ENCODE measurements at regions not wholly inside any gene's neighbourhood (a gene's known extent, or its start where the extent isn't known, plus 50 kb on each side); places are given as distances from the start of the nearest gene placed in this dataset.

- TF ChIP-seq REST (IDR thresholded peaks at IDR 0.05) (no peak), EGR1 (IDR thresholded peaks at IDR 0.05; ENCODE audit: low read depth in 2 of 2) (no peak), TAF1 (conservative IDR thresholded peaks at IDR 0.05) (no peak), CTCF (IDR thresholded peaks at IDR 0.05; ENCODE audit: low read depth, low read length, missing input control) (no peak), GABPA (IDR thresholded peaks at IDR 0.05 in 1 of 2, conservative IDR thresholded peaks at IDR 0.05 in 1 of 2) (no peak), JUND (IDR thresholded peaks at IDR 0.05) (no peak)
These were observed 156.1 kb downstream of the HAUS1 start for GRCh38 chr18:46260016-46260878.

All from liver (tissue), 3 donors.